ENCODE measurements at regions not wholly inside any gene's neighbourhood (a gene's known extent, or its start where the extent isn't known, plus 50 kb on each side); places are given as distances from the start of the nearest gene placed in this dataset.

DNA sequence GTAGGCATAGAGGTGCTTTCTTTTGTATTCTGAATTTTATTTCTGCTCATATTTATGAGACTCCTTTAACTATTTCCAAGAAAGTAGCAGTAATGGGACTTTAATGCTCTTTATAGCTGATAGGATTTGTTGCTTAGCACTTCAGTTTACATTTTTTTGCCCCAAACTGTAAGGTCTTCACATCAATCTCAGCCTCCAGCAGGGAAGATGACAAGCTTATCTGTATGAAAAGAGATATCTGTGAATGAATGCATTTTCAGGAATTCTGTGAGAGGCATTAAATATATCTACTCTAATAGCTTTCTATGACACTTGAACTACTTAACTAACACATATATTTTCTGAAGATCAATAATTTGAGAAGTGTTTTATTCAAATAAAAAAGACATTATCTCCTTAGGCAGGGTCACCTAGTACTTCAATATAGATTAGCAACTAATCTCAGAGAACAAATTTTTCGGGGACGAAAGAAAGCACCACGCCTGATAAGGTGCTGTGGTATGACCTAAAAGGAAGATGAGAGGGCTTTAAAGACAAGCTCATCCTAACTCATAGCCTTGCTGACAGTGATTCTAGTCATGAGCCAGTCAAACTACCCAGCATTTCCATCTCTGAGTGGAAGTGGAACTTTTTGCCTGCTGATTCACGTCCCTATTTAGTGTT lies 766.1 kb upstream of the CNTNAP5 start:
- DNase-seq (ENCODE audit: insufficient read length, low spot score) (no peak), FAIRE-seq (no peak)

DNA sequence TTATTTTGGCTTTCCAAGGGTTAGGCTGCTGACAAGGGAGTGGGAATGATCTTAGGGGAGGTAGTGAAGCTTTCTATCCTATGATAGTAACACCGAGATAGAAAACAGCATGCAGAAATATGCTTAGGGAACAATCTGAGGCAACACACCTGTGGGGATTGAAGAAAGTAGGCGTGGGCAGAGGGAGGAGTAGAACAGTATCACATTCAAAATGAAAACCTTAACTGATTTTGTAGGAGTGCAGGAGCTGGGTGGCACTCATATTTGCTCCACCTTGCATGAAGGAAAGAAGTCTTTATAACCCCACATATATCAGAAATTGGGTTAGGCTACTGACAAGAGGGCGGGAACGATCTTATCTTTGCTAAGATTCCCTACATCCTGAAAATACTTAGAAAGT lies 762.2 kb upstream of the CNTNAP5 start:
- no peak for FAIRE-seq
- no peak for DNase-seq (ENCODE audit: insufficient read length, low spot score)

DNA sequence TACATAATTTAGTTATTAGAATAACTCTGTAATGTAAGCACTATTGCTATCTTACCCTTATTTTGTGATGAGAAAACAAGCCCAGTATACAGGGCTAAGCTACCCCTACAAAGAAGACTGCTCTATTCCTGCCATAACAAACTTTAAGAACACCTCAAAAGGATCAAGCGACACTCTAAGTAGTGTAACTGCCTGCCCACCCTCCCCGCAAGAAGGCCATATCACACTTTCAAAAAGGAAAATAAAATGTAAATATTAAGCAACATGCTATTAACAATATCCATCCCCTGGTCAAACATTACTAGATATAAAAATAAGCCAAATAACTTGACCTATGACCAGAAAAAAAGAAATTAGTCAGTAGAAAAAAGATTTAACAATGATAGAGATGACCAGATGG lies 741.7 kb upstream of the CNTNAP5 start:
- DNase-seq (ENCODE audit: insufficient read length, low spot score) (no peak), FAIRE-seq (no peak)

DNA sequence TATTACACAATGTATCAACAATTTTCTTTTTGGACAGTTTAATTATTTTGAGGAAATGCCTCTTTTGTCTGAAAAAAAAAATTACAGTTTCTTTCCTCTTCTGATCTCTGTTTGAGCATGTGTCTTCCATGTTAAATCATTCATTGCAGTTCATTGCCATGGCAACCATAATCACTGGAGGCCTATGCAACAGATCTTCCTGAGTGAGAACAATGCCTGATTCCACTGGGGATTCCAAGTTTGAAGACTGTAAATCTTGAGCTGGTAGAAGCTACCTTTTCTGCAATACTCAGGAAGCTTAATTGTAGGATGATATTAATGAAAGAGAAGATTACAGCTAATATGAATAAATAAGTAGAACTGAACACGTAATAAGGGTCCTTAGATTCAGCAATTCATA lies 721.4 kb upstream of the CNTNAP5 start:
- FAIRE-seq (no peak), DNase-seq (ENCODE audit: insufficient read length, low spot score) (no peak)
